Smooth muscle cell (in vitro differentiated cells): ENCODE measurements at regions not wholly inside any gene's neighbourhood (a gene's known extent, or its start where the extent isn't known, plus 50 kb on each side); places are given as distances from the start of the nearest gene placed in this dataset.

Experiments used
- DNase-seq: peaks from one replicate; lab custom pipeline; 2025; ENCODE audit not compliant: unreplicated experiment; lab: John Stamatoyannopoulos, UW
- H2AFZ ChIP-seq: fragments of 200-600 bp; sonication (generic); 2 replicates; pipeline ENCODE4 v1.6.0; 2016; ENCODE audit warnings: antibody characterized with exemption, low read depth, mild to moderate bottlenecking
- H3F3A ChIP-seq: fragments of 200-600 bp; sonication (generic); 2 replicates; pipeline ENCODE4 v1.6.0; 2017; ENCODE audit warnings: antibody characterized with exemption, low read depth
- H3K27ac ChIP-seq: fragments of 200-600 bp; sonication (generic); 2 replicates; pipeline ENCODE4 v1.5.1; 2016; ENCODE audit warnings: low read depth, mild to moderate bottlenecking
- H3K27me3 ChIP-seq: fragments of 200-600 bp; sonication (generic); 2 replicates; pipeline ENCODE4 v1.6.1; 2016; ENCODE audit warnings: low read depth, mild to moderate bottlenecking
- H3K36me3 ChIP-seq: fragments of 200-600 bp; sonication (generic); 2 replicates; pipeline ENCODE4 v1.5.1; 2016; ENCODE audit warnings: low read depth
- H3K4me1 ChIP-seq: fragments of 200-600 bp; sonication (generic); 2 replicates; pipeline ENCODE4 v1.5.1; 2016; ENCODE audit warnings: low read depth
- H3K4me2 ChIP-seq: fragments of 200-600 bp; sonication (generic); 2 replicates; pipeline ENCODE4 v1.6.0; 2016; ENCODE audit warnings: mild to moderate bottlenecking
- H3K4me3 ChIP-seq: fragments of 200-600 bp; sonication (generic); 2 replicates; pipeline ENCODE4 v1.5.1; 2016; ENCODE audit warnings: mild to moderate bottlenecking
- H3K79me2 ChIP-seq: fragments of 200-600 bp; sonication (generic); 2 replicates; pipeline ENCODE4 v1.6.0; 2016; ENCODE audit warnings: low read depth, mild to moderate bottlenecking
- H3K9ac ChIP-seq: fragments of 200-600 bp; sonication (generic); 2 replicates; pipeline ENCODE4 v1.6.0; 2016; ENCODE audit warnings: low read depth
- H3K9me3 ChIP-seq: fragments of 200-600 bp; sonication (generic); replicated peaks from 2 replicates; pipeline ENCODE4 v1.5.1; 2016; ENCODE audit warnings: low read depth
- H4K20me1 ChIP-seq: fragments of 200-600 bp; sonication (generic); 2 replicates; pipeline ENCODE4 v1.6.0; 2016; ENCODE audit warnings: low read depth
- WGBS: methylation state at CpG from one replicate; pipeline ENCODE4 v1.1.7; 2016; ENCODE audit warnings: low lambda C conversion rate; 5-methylcytosine and 5-hydroxymethylcytosine counted together
- TF ChIP-seq, protein P1 (sequence below): fragments of 200-600 bp; sonication (generic); IDR thresholded peaks from 2 replicates; pipeline ENCODE4 v1.5.1; 2017; ENCODE audit warnings: borderline replicate concordance, mild to moderate bottlenecking, antibody characterized with exemption; ENCODE audit not compliant: insufficient read depth, poor library complexity, severe bottlenecking

DNA sequence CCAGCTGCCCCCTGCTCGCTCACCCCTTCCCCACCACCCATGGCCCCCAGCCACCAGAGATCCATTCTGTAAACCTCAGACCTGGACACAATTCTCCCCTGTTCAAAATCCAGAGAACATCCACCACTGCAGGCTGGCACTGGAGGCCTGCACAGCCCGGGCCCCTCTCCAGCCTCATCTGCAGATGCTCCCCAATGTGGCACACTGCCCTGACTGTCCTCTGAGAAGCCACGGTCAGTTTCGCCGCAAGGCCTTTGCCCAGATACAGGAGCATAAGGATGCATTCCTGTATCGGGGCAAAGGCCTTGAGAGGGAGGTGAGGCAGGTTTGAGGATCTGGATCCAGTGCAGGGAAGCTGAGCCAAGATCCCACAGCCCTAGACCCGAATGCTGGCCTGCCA, 175.4 kb upstream of the LINGO1 start:
- TF ChIP-seq, protein P1, sequence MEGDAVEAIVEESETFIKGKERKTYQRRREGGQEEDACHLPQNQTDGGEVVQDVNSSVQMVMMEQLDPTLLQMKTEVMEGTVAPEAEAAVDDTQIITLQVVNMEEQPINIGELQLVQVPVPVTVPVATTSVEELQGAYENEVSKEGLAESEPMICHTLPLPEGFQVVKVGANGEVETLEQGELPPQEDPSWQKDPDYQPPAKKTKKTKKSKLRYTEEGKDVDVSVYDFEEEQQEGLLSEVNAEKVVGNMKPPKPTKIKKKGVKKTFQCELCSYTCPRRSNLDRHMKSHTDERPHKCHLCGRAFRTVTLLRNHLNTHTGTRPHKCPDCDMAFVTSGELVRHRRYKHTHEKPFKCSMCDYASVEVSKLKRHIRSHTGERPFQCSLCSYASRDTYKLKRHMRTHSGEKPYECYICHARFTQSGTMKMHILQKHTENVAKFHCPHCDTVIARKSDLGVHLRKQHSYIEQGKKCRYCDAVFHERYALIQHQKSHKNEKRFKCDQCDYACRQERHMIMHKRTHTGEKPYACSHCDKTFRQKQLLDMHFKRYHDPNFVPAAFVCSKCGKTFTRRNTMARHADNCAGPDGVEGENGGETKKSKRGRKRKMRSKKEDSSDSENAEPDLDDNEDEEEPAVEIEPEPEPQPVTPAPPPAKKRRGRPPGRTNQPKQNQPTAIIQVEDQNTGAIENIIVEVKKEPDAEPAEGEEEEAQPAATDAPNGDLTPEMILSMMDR, result no peak
- no peaks in the 10 kb centered on the region for H3K9me3 ChIP-seq

DNA sequence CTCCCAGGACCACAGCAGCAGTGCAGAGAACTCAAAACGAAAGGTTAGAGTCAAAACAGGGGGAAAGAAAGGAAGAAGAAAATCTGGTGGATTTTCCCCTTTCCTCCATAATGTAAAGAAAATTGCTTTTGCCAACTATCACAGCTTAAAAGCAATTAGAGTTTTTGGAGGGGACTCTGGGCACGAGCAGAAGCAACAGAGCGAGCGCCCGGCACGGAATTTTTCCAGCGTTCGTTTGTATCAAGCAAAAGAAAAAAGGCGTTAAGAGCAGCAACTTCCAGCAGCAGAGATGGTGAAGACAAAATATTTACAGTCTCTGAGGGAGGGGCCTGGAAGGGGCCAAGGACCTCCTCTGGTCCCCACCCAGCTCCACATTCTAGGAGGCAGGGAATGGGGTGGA, 174.9 kb upstream of the LINGO1 start:
- Histone ChIP-seq H3K36me3 (no peaks in the 10 kb centered on the region), H3F3A (no peaks in the 10 kb centered on the region), H3K4me3 (no peak overlapping the region), H3K4me2 (no peak overlapping the region), H3K9ac (no peak overlapping the region), H3K4me1 (no peaks in the 10 kb centered on the region), H4K20me1 (no peaks in the 10 kb centered on the region), H3K27me3 (no peaks in the 10 kb centered on the region), H2AFZ (no peak overlapping the region), H3K79me2 (no peaks in the 10 kb centered on the region), H3K9me3 (no peaks in the 10 kb centered on the region), H3K27ac (no peak overlapping the region)
- WGBS, result 91% methylated on average over 9 of the region's 9 CpGs
- TF ChIP-seq, protein P1, result no peak
- DNase-seq, result no peak

More for the DNA sequence above, 175.4 kb upstream of the LINGO1 start:
- H3K4me1 ChIP-seq, result no peaks in the 10 kb centered on the region
- no peaks in the 10 kb centered on the region for H3K27me3 ChIP-seq
- 92% methylated on average over 6 of the region's 7 CpGs for WGBS
- H4K20me1 ChIP-seq, result no peaks in the 10 kb centered on the region
- H3K4me3 ChIP-seq, result no peak overlapping the region
- no peak overlapping the region for H3K9ac ChIP-seq
- no peaks in the 10 kb centered on the region for H3K36me3 ChIP-seq
- H3K79me2 ChIP-seq, result no peaks in the 10 kb centered on the region
- H3K27ac ChIP-seq, result no peak overlapping the region
- no peak for DNase-seq
- H3K4me2 ChIP-seq, result no peak overlapping the region
- H3F3A ChIP-seq, result no peaks in the 10 kb centered on the region
- H2AFZ ChIP-seq, result no peak overlapping the region

DNA sequence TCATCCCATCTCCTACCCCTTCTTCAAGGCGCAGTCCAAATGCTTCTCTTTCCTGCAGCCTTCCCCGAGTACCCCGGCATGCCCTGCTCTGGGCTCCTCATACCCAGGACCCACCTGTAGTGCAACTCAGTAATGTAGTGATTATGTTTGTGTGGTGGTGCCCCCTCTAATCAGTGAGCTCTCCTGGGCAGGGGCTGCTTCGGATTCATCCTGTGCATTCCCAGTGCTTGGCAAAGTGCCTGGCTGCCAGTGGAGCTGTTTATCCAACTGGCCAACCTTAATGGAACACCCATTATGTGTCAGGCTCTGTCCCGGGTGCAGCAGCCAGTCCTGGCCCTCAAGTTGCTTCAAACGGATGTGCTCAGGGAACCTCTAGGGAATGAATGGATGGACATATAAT, 174.4 kb upstream of the LINGO1 start:
- Histone ChIP-seq H3K4me2 (no peak overlapping the region), H4K20me1 (no peaks in the 10 kb centered on the region), H3K79me2 (no peaks in the 10 kb centered on the region), H3K9me3 (no peaks in the 10 kb centered on the region), H3K36me3 (no peaks in the 10 kb centered on the region), H3F3A (no peaks in the 10 kb centered on the region), H3K27ac (no peak overlapping the region), H3K9ac (no peak overlapping the region), H3K4me1 (no peaks in the 10 kb centered on the region), H3K27me3 (no peaks in the 10 kb centered on the region), H2AFZ (no peak overlapping the region), H3K4me3 (no peak overlapping the region)
- DNase-seq, result no peak
- 89% methylated on average over 6 of the region's 6 CpGs for WGBS
- TF ChIP-seq, protein P1, result no peak

DNA sequence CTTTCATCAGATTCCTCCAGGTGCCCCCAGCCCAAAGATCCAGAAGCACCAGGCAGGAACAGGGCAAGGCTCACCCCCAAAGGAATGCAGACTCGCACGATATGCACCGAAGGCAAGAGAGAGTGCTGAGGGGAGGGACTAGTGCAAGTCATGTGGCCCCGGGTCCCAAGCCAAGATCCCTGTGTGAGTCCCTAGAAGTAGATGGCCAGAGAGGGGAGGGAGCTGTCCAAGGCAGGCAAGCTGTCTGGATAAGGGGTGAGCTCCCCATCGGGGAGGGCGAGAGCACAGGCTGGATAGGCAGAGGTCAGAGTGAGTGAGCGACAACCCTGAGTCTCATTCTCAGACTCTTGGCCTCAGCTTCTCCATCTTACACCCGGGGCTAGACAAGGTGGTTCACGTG, 171.5 kb upstream of the LINGO1 start:
- H3K4me1 ChIP-seq, result no peaks in the 10 kb centered on the region
- 76% methylated on average over 9 of the region's 9 CpGs for whole genome bisulfite sequencing
- no peaks in the 10 kb centered on the region for H3F3A ChIP-seq
- no peak overlapping the region for H3K9ac ChIP-seq
- no peaks in the 10 kb centered on the region for H3K9me3 ChIP-seq
- TF ChIP-seq, protein P1, result no peak
- H2AFZ ChIP-seq, result no peak overlapping the region
- no peak overlapping the region for H3K27ac ChIP-seq
- DNase-seq, result no peak
- no peaks in the 10 kb centered on the region for H3K27me3 ChIP-seq
- no peak overlapping the region for H3K4me3 ChIP-seq
- no peaks in the 10 kb centered on the region for H3K79me2 ChIP-seq
- no peaks in the 10 kb centered on the region for H4K20me1 ChIP-seq
- no peak overlapping the region for H3K4me2 ChIP-seq
- H3K36me3 ChIP-seq, result no peaks in the 10 kb centered on the region
